A549 (cell line): ENCODE measurements at regions not wholly inside any gene's neighbourhood (a gene's known extent, or its start where the extent isn't known, plus 50 kb on each side); places are given as distances from the start of the nearest gene placed in this dataset.

ENCODE experiments used
- ATAC-seq, 2 experiments: fragments of 200-7000 bp in 1 of 2; fragments of >200 bp in 1 of 2; cut with Nextera tagmentation in 1 of 2; cut with Tn5 transposase in 1 of 2; 3 replicates each; pipeline versions ENCODE4 v1.8.0 to v1.9.1; 2018 to 2020; ENCODE audit warnings: mild to moderate bottlenecking in 1 of 2, moderate library complexity in 1 of 2
- CTCF ChIA-PET: fragments of 300-600 bp; sonication (Branson Sonifier 250); formaldehyde crosslinking; extraction: SDS; loops from one replicate; lab custom pipeline; 2021; ENCODE audit warnings: antibody characterized with exemption, inconsistent platforms; lab: Yijun Ruan, JAX
- POLR2A ChIA-PET: fragments of 350-600 bp; formaldehyde crosslinking; extraction: SDS; loops from one replicate; lab custom pipeline; 2021; ENCODE audit warnings: antibody characterized with exemption, inconsistent platforms; lab: Yijun Ruan, JAX
- DNase-seq, 2 experiments: peaks; one replicate each; pipeline versions ENCODE4 v3.0.0 to v3.0.0-alpha.2; 2011 to 2016; ENCODE audit warnings: low read depth in 1 of 2, low spot score in 1 of 2
- FAIRE-seq: peaks from 2 replicates; lab custom pipeline; 2011; peaks lifted over from hg19 to GRCh38; lab: Jason Lieb, UNC
- H3K27ac ChIP-seq, 2 experiments: fragments of >200 bp; sonication (Bioruptor Twin); formaldehyde crosslinking; 3 replicates each; pipeline ENCODE4 v1.5.1; 2016 to 2017
- H3K4me1 ChIP-seq: fragments of >200 bp; sonication (Bioruptor Twin); formaldehyde crosslinking; 3 replicates; pipeline ENCODE4 v1.6.1; 2016
- H3K4me2 ChIP-seq: fragments of >200 bp; sonication (Bioruptor Twin); formaldehyde crosslinking; 3 replicates; pipeline ENCODE4 v1.6.1; 2016
- H3K4me3 ChIP-seq: fragments of >200 bp; sonication (Bioruptor Twin); formaldehyde crosslinking; 3 replicates; pipeline ENCODE4 v1.5.1; 2016
- H3K9me3 ChIP-seq: fragments of >200 bp; sonication (Bioruptor Twin); formaldehyde crosslinking; 3 replicates; pipeline ENCODE4 v1.6.1; 2016
- CBX8 ChIP-seq: fragments of 200-600 bp; sonication (generic); IDR thresholded peaks from 2 replicates; pipeline ENCODE4 v1.6.1; 2016
- ESRRA ChIP-seq: fragments of 150-350 bp; IDR thresholded peaks from 2 replicates; pipeline ENCODE4 v1.6.1; 2014; ENCODE audit warnings: mild to moderate bottlenecking, low read length, borderline replicate concordance
- FOSB ChIP-seq: fragments of 250-450 bp; sonication (Bioruptor Pico); IDR thresholded peaks from 2 replicates; pipeline ENCODE4 v1.5.0; 2020; ENCODE audit warnings: mild to moderate bottlenecking, moderate library complexity
- FOSL2 ChIP-seq, 2 experiments: fragments of 450-650 bp in 1 of 2; fragments of >200 bp in 1 of 2; sonication (Bioruptor Twin) in 1 of 2; formaldehyde crosslinking; IDR thresholded peaks; 2 replicates each; pipeline versions ENCODE4 v1.5.0 to v1.6.1; 2016 to 2020; ENCODE audit warnings: mild to moderate bottlenecking in 1 of 2, moderate library complexity in 1 of 2
- HOXB13 ChIP-seq: fragments of 250-450 bp; sonication (Bioruptor Pico); IDR thresholded peaks from 2 replicates; pipeline ENCODE4 v1.5.0; 2020; ENCODE audit warnings: low read depth, mild to moderate bottlenecking, moderate library complexity
- MAFK ChIP-seq: fragments of 450-650 bp; IDR thresholded peaks from 2 replicates; pipeline ENCODE4 v1.6.1; 2014; ENCODE audit not compliant: partially characterized antibody
- NR3C1 ChIP-seq: fragments of >200 bp; sonication (Bioruptor Twin); formaldehyde crosslinking; IDR thresholded peaks from 3 replicates; pipeline ENCODE4 v1.6.1; 2017
- PHF8 ChIP-seq: fragments of 200-600 bp; sonication (generic); IDR thresholded peaks from 2 replicates; pipeline ENCODE4 v1.6.1; 2016; ENCODE audit warnings: low read depth, mild to moderate bottlenecking, antibody characterized with exemption, moderate library complexity, borderline replicate concordance
- POLR2A ChIP-seq: IDR thresholded peaks from 2 replicates; pipeline ENCODE4 v1.6.1; 2012; ENCODE audit warnings: mild to moderate bottlenecking, low read length
- POLR2AphosphoS2 ChIP-seq: conservative IDR thresholded peaks from 2 replicates; pipeline ENCODE4 v1.6.1; 2012; ENCODE audit warnings: low read length, improper control_type of control experiment, inconsistent platforms
- RAD21 ChIP-seq, 2 experiments: fragments of >200 bp in 1 of 2; sonication (Bioruptor Twin) in 1 of 2; formaldehyde crosslinking in 1 of 2; IDR thresholded peaks in 1 of 2; conservative IDR thresholded peaks in 1 of 2; 2 replicates in 1 of 2; 3 replicates in 1 of 2; pipeline ENCODE4 v1.6.1; 2012 to 2018; ENCODE audit warnings: inconsistent platforms in 1 of 2
- RNF2 ChIP-seq: fragments of 200-600 bp; sonication (generic); IDR thresholded peaks from 2 replicates; pipeline ENCODE4 v1.6.1; 2016; ENCODE audit warnings: low read depth, mild to moderate bottlenecking, antibody characterized with exemption, moderate library complexity, borderline replicate concordance
- SMC3 ChIP-seq: fragments of >200 bp; sonication (Bioruptor Twin); formaldehyde crosslinking; IDR thresholded peaks from 3 replicates; pipeline ENCODE4 v1.6.1; 2018; ENCODE audit warnings: inconsistent platforms
- WGBS: methylation state at CpG from one replicate; pipeline ENCODE4 v1.1.6; 2017; ENCODE audit errors: missing lambda C conversion rate; 5-methylcytosine and 5-hydroxymethylcytosine counted together
- TF ChIP-seq, protein P1 (sequence below): fragments of >200 bp; sonication (Bioruptor Twin); formaldehyde crosslinking; IDR thresholded peaks from 2 replicates; pipeline ENCODE4 v1.6.1; 2016
- TF ChIP-seq, protein P2 (sequence below): fragments of 200-600 bp; sonication (generic); IDR thresholded peaks from 2 replicates; pipeline ENCODE4 v1.6.1; 2016; ENCODE audit warnings: antibody characterized with exemption, mild to moderate bottlenecking, moderate library complexity
- TF ChIP-seq, protein P3 (sequence below): IDR thresholded peaks from 2 replicates; pipeline ENCODE4 v1.6.1; 2012
- TF ChIP-seq, protein P4 (sequence below): fragments of >200 bp; sonication (Bioruptor Twin); formaldehyde crosslinking; IDR thresholded peaks from 3 replicates; pipeline ENCODE4 v1.5.1; 2016

DNA sequence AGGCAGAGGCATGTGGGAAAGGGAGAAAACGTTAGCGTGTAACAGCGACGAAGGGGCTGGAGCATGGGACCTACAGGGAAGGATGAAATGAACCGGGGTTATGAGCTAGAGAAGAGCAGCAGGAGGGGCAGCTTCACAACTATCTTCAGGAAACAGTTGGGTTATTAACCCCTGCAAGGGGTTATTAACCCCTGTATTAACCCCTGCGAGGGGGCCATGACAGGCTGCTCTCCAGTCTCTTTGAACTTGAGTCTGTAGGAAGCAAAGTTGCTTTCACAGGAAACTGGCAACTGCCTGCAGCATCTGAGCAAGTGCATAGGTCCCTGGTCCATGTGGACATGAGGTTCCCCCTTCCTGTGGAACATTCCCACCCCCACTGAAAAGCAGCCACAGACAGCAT is 119.2 kb upstream of the CRHR1 start:
- FAIRE-seq (no peak), DNase-seq (no peak), ATAC-seq (no peak)
- 37% methylated on average over 6 of the region's 6 CpGs for WGBS
- POLR2A ChIA-PET: no interaction called here
- Histone ChIP-seq H3K9me3 (0 out of 3 replicates have a peak, but pooled peaks cover 4% of the 10 kb centered on the region), H3K4me2 (no peak overlapping the region), H3K27ac (no peak overlapping the region), H3K4me3 (no peak overlapping the region), H3K4me1 (no peaks in the 10 kb centered on the region)
- CTCF ChIA-PET: interaction anchor here (0.8 to 9.8 kb wide), 6 partner anchors 10 to 199 kb away, joined by 3 to 90 read pairs (median 4); no protein-coding TSS in a partner anchor
- TF ChIP-seq PHF8 (no peak), SMC3 (no peak), POLR2AphosphoS2 (no peak), HOXB13 (CRISPR knock-in tag) (no peak), ESRRA (no peak), MAFK (no peak), FOSL2 (IDR thresholded peaks at IDR 0.05) (no peak), FOSL2 (CRISPR knock-in tag; IDR thresholded peaks at IDR 0.05) (no peak), FOSB (CRISPR knock-in tag) (no peak), CBX8 (no peak), POLR2A (no peak), RNF2 (no peak)
- TF ChIP-seq, protein P1, sequence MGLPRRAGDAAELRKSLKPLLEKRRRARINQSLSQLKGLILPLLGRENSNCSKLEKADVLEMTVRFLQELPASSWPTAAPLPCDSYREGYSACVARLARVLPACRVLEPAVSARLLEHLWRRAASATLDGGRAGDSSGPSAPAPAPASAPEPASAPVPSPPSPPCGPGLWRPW: no peak
- TF ChIP-seq, protein P2, sequence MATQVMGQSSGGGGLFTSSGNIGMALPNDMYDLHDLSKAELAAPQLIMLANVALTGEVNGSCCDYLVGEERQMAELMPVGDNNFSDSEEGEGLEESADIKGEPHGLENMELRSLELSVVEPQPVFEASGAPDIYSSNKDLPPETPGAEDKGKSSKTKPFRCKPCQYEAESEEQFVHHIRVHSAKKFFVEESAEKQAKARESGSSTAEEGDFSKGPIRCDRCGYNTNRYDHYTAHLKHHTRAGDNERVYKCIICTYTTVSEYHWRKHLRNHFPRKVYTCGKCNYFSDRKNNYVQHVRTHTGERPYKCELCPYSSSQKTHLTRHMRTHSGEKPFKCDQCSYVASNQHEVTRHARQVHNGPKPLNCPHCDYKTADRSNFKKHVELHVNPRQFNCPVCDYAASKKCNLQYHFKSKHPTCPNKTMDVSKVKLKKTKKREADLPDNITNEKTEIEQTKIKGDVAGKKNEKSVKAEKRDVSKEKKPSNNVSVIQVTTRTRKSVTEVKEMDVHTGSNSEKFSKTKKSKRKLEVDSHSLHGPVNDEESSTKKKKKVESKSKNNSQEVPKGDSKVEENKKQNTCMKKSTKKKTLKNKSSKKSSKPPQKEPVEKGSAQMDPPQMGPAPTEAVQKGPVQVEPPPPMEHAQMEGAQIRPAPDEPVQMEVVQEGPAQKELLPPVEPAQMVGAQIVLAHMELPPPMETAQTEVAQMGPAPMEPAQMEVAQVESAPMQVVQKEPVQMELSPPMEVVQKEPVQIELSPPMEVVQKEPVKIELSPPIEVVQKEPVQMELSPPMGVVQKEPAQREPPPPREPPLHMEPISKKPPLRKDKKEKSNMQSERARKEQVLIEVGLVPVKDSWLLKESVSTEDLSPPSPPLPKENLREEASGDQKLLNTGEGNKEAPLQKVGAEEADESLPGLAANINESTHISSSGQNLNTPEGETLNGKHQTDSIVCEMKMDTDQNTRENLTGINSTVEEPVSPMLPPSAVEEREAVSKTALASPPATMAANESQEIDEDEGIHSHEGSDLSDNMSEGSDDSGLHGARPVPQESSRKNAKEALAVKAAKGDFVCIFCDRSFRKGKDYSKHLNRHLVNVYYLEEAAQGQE: no peak
- TF ChIP-seq, protein P3, sequence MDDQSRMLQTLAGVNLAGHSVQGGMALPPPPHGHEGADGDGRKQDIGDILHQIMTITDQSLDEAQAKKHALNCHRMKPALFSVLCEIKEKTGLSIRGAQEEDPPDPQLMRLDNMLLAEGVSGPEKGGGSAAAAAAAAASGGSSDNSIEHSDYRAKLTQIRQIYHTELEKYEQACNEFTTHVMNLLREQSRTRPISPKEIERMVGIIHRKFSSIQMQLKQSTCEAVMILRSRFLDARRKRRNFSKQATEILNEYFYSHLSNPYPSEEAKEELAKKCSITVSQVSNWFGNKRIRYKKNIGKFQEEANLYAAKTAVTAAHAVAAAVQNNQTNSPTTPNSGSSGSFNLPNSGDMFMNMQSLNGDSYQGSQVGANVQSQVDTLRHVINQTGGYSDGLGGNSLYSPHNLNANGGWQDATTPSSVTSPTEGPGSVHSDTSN: no peak

DNA sequence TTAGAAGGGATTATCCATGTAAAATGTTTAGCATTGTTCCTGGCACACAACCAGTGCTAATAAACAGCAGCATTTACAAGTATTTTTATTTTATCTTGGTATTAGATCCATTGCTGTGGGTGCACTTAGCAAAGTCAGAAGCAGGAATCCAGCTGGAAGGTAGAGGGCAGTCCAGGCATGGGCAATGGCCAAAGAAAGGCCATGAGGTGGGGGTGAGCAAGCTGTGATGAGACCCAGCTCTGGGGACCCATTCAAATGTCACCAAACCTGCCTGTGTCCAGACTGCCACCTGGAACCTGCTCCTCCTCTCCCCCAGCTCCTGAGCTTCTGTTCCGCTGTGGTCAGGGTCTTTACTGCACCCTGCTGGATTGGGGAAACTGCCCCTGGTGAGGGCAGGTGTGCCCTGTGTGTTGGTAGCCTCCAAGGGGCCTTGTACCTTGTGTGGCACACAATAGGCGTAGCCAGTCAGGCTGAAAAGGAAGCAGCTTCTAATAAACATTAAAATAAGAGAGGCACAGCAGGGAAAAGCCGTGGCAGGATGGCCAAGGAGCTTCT is 118.0 kb upstream of the CRHR1 start:
- CTCF ChIA-PET: interaction anchor here (0.6 to 9.8 kb wide), 16 partner anchors 9 to 208 kb away, joined by 3 to 90 read pairs (median 4); no protein-coding TSS in a partner anchor
- WGBS: 58% methylated on average over 3 of the region's 3 CpGs
- ATAC-seq: peak in 1 of 2 experiments; percentile 43; a peak in 4 of 6 replicates

More for the DNA sequence above, 118.0 kb upstream of the CRHR1 start:
- FAIRE-seq: no peak
- Histone ChIP-seq H3K9me3 (0 out of 3 replicates have a peak, but pooled peaks cover 4% of the 10 kb centered on the region), H3K27ac (no peak overlapping the region), H3K4me1 (no peaks in the 10 kb centered on the region)
- TF ChIP-seq, protein P2: no peak
- TF ChIP-seq, protein P4, sequence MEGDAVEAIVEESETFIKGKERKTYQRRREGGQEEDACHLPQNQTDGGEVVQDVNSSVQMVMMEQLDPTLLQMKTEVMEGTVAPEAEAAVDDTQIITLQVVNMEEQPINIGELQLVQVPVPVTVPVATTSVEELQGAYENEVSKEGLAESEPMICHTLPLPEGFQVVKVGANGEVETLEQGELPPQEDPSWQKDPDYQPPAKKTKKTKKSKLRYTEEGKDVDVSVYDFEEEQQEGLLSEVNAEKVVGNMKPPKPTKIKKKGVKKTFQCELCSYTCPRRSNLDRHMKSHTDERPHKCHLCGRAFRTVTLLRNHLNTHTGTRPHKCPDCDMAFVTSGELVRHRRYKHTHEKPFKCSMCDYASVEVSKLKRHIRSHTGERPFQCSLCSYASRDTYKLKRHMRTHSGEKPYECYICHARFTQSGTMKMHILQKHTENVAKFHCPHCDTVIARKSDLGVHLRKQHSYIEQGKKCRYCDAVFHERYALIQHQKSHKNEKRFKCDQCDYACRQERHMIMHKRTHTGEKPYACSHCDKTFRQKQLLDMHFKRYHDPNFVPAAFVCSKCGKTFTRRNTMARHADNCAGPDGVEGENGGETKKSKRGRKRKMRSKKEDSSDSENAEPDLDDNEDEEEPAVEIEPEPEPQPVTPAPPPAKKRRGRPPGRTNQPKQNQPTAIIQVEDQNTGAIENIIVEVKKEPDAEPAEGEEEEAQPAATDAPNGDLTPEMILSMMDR: peak; percentile 24; the same call in 1 of the 3 replicates
- TF ChIP-seq NR3C1 (no peak), SMC3 (peak; percentile 24; the same call in 1 of the 3 replicates), RAD21 (conservative IDR thresholded peaks at IDR 0.05 in 1 of 2, IDR thresholded peaks at IDR 0.05 in 1 of 2) (peak; percentile 56 to 57)
- TF ChIP-seq, all 56 proteins: peak for 3
- Histone ChIP-seq H3K4me2 (no peak overlapping the region), H3K4me3 (no peak overlapping the region)
- POLR2A ChIA-PET: no interaction called here
- DNase-seq: no peak
